ENCODE measurements at regions not wholly inside any gene's neighbourhood (a gene's known extent, or its start where the extent isn't known, plus 50 kb on each side); places are given as distances from the start of the nearest gene placed in this dataset.
A peak's percentile ranks its signal among the peaks of the same experiment; 100 is the strongest.

- Histone ChIP-seq H3K27me3 (ENCODE audit: control insufficient read depth, insufficient read depth, low read length) (no peaks in the 10 kb centered on the region), H3K4me1 (ENCODE audit: control insufficient read depth, insufficient read depth, low read length) (peaks cover under 1% of the 10 kb centered on the region), H3K9me3 (replicated peaks; ENCODE audit: control insufficient read depth, low read depth, low read length) (no peaks in the 10 kb centered on the region), H3K27ac (ENCODE audit: low read length) (no peak overlapping the region), H3K4me3 (ENCODE audit: low read length) (no peak overlapping the region), H3K36me3 (ENCODE audit: control insufficient read depth, insufficient read depth, low read length) (no peaks in the 10 kb centered on the region)
- WGBS (ENCODE audit: insufficient coverage), result 67% methylated on average over 1 of the region's 1 CpG
- DNase-seq, result peak; percentile 46
These were observed 252.0 kb downstream of the PTBP2 start for GRCh38 chr1:96973605-96974004.

- H3K4me1 ChIP-seq (ENCODE audit: control insufficient read depth, insufficient read depth, low read length), result peaks cover 4% of the 10 kb centered on the region
- no peak overlapping the region for H3K4me3 ChIP-seq (ENCODE audit: low read length)
- WGBS (ENCODE audit: insufficient coverage), result 64% methylated on average over 1 of the region's 3 CpGs
- no peak overlapping the region for H3K27ac ChIP-seq (ENCODE audit: low read length)
- no peaks in the 10 kb centered on the region for H3K27me3 ChIP-seq (ENCODE audit: control insufficient read depth, insufficient read depth, low read length)
- no peak for DNase-seq
- H3K36me3 ChIP-seq (ENCODE audit: control insufficient read depth, insufficient read depth, low read length), result no peaks in the 10 kb centered on the region
- no peaks in the 10 kb centered on the region for H3K9me3 ChIP-seq (replicated peaks; ENCODE audit: control insufficient read depth, low read depth, low read length)
These were observed 256.9 kb downstream of the PTBP2 start for GRCh38 chr1:96978444-96978843.

GRCh38 chr1:96978901-96979300, 257.3 kb downstream of the PTBP2 start:
- Histone ChIP-seq H3K9me3 (replicated peaks; ENCODE audit: control insufficient read depth, low read depth, low read length) (no peaks in the 10 kb centered on the region), H3K27me3 (ENCODE audit: control insufficient read depth, insufficient read depth, low read length) (no peaks in the 10 kb centered on the region), H3K4me3 (ENCODE audit: low read length) (no peak overlapping the region), H3K4me1 (ENCODE audit: control insufficient read depth, insufficient read depth, low read length) (peaks cover 4% of the 10 kb centered on the region), H3K27ac (ENCODE audit: low read length) (no peak overlapping the region), H3K36me3 (ENCODE audit: control insufficient read depth, insufficient read depth, low read length) (no peaks in the 10 kb centered on the region)
- no CpG with 5 or more reads among the region's 4 CpGs for WGBS (ENCODE audit: insufficient coverage)
- DNase-seq, result no peak

- Histone ChIP-seq H3K4me3 (ENCODE audit: low read length) (no peak overlapping the region), H3K27me3 (ENCODE audit: control insufficient read depth, insufficient read depth, low read length) (no peaks in the 10 kb centered on the region), H3K4me1 (ENCODE audit: control insufficient read depth, insufficient read depth, low read length) (peaks cover 4% of the 10 kb centered on the region), H3K27ac (ENCODE audit: low read length) (peak overlapping the region; percentile 35), H3K9me3 (replicated peaks; ENCODE audit: control insufficient read depth, low read depth, low read length) (no peaks in the 10 kb centered on the region), H3K36me3 (ENCODE audit: control insufficient read depth, insufficient read depth, low read length) (no peaks in the 10 kb centered on the region)
- peak; percentile 73 for DNase-seq
- WGBS (ENCODE audit: insufficient coverage), result 51% methylated on average over 2 of the region's 3 CpGs
These were observed 258.0 kb downstream of the PTBP2 start for GRCh38 chr1:96979304-96980268.

- Histone ChIP-seq H3K27me3 (ENCODE audit: control insufficient read depth, insufficient read depth, low read length) (no peaks in the 10 kb centered on the region), H3K36me3 (ENCODE audit: control insufficient read depth, insufficient read depth, low read length) (no peaks in the 10 kb centered on the region), H3K27ac (ENCODE audit: low read length) (no peak overlapping the region), H3K4me1 (ENCODE audit: control insufficient read depth, insufficient read depth, low read length) (peaks cover 4% of the 10 kb centered on the region), H3K9me3 (replicated peaks; ENCODE audit: control insufficient read depth, low read depth, low read length) (no peaks in the 10 kb centered on the region), H3K4me3 (ENCODE audit: low read length) (no peak overlapping the region)
- WGBS (ENCODE audit: insufficient coverage), result no CpG with 5 or more reads among the region's 2 CpGs
- DNase-seq, result no peak
These were observed 258.9 kb downstream of the PTBP2 start for GRCh38 chr1:96980448-96980847.

- no peaks in the 10 kb centered on the region for H3K27me3 ChIP-seq (ENCODE audit: control insufficient read depth, insufficient read depth, low read length)
- no peaks in the 10 kb centered on the region for H3K36me3 ChIP-seq (ENCODE audit: control insufficient read depth, insufficient read depth, low read length)
- H3K9me3 ChIP-seq (replicated peaks; ENCODE audit: control insufficient read depth, low read depth, low read length), result no peaks in the 10 kb centered on the region
- H3K27ac ChIP-seq (ENCODE audit: low read length), result no peak overlapping the region
- H3K4me1 ChIP-seq (ENCODE audit: control insufficient read depth, insufficient read depth, low read length), result peaks cover 4% of the 10 kb centered on the region
- no peak overlapping the region for H3K4me3 ChIP-seq (ENCODE audit: low read length)
- no peak for DNase-seq
These were observed 259.6 kb downstream of the PTBP2 start for GRCh38 chr1:96981181-96981580.

- no peaks in the 10 kb centered on the region for H3K9me3 ChIP-seq (replicated peaks; ENCODE audit: control insufficient read depth, low read depth, low read length)
- H3K4me3 ChIP-seq (ENCODE audit: low read length), result no peak overlapping the region
- no CpG with 5 or more reads among the region's 3 CpGs for WGBS (ENCODE audit: insufficient coverage)
- no peaks in the 10 kb centered on the region for H3K27me3 ChIP-seq (ENCODE audit: control insufficient read depth, insufficient read depth, low read length)
- H3K36me3 ChIP-seq (ENCODE audit: control insufficient read depth, insufficient read depth, low read length), result no peaks in the 10 kb centered on the region
- DNase-seq, result no peak
- no peak overlapping the region for H3K27ac ChIP-seq (ENCODE audit: low read length)
- peaks cover 4% of the 10 kb centered on the region for H3K4me1 ChIP-seq (ENCODE audit: control insufficient read depth, insufficient read depth, low read length)
These were observed 260.5 kb downstream of the PTBP2 start for GRCh38 chr1:96982118-96982517.

GRCh38 chr1:96983866-96984265, 262.3 kb downstream of the PTBP2 start:
- H3K27me3 ChIP-seq (ENCODE audit: control insufficient read depth, insufficient read depth, low read length), result no peaks in the 10 kb centered on the region
- H3K9me3 ChIP-seq (replicated peaks; ENCODE audit: control insufficient read depth, low read depth, low read length), result no peaks in the 10 kb centered on the region
- DNase-seq, result no peak
- no peaks in the 10 kb centered on the region for H3K36me3 ChIP-seq (ENCODE audit: control insufficient read depth, insufficient read depth, low read length)
- H3K4me1 ChIP-seq (ENCODE audit: control insufficient read depth, insufficient read depth, low read length), result peaks cover 3% of the 10 kb centered on the region
- no peak overlapping the region for H3K4me3 ChIP-seq (ENCODE audit: low read length)
- 94% methylated on average over 3 of the region's 8 CpGs for WGBS (ENCODE audit: insufficient coverage)
- no peak overlapping the region for H3K27ac ChIP-seq (ENCODE audit: low read length)

GRCh38 chr1:96987186-96987703, 265.7 kb downstream of the PTBP2 start:
- Histone ChIP-seq H3K27ac (ENCODE audit: low read length) (no peak overlapping the region), H3K4me1 (ENCODE audit: control insufficient read depth, insufficient read depth, low read length) (no peaks in the 10 kb centered on the region), H3K9me3 (replicated peaks; ENCODE audit: control insufficient read depth, low read depth, low read length) (no peaks in the 10 kb centered on the region), H3K27me3 (ENCODE audit: control insufficient read depth, insufficient read depth, low read length) (no peaks in the 10 kb centered on the region), H3K4me3 (ENCODE audit: low read length) (no peak overlapping the region), H3K36me3 (ENCODE audit: control insufficient read depth, insufficient read depth, low read length) (no peaks in the 10 kb centered on the region)
- no peak for DNase-seq
- 80% methylated on average over 1 of the region's 5 CpGs for WGBS (ENCODE audit: insufficient coverage)

GRCh38 chr1:96989302-96989701, 267.7 kb downstream of the PTBP2 start:
- Histone ChIP-seq H3K36me3 (ENCODE audit: control insufficient read depth, insufficient read depth, low read length) (no peaks in the 10 kb centered on the region), H3K27me3 (ENCODE audit: control insufficient read depth, insufficient read depth, low read length) (no peaks in the 10 kb centered on the region), H3K9me3 (replicated peaks; ENCODE audit: control insufficient read depth, low read depth, low read length) (no peaks in the 10 kb centered on the region), H3K4me1 (ENCODE audit: control insufficient read depth, insufficient read depth, low read length) (no peaks in the 10 kb centered on the region), H3K4me3 (ENCODE audit: low read length) (no peak overlapping the region), H3K27ac (ENCODE audit: low read length) (no peak overlapping the region)
- WGBS (ENCODE audit: insufficient coverage), result no CpG with 5 or more reads among the region's 2 CpGs
- no peak for DNase-seq

Measured in muscle of leg (tissue), 3 donors.